Ammon's horn (tissue), 1 donor: ENCODE measurements at regions not wholly inside any gene's neighbourhood (a gene's known extent, or its start where the extent isn't known, plus 50 kb on each side); places are given as distances from the start of the nearest gene placed in this dataset.
"Not testable (repeated sequence)": the region's sequence is repeated elsewhere in the genome, so short reads cannot be mapped to it uniquely, and the experiment has no call there.

Experiments used
- DNase-seq: peaks from one replicate; pipeline ENCODE4 v3.0.0-alpha.2; 2016; ENCODE audit warnings: low spot score

DNA sequence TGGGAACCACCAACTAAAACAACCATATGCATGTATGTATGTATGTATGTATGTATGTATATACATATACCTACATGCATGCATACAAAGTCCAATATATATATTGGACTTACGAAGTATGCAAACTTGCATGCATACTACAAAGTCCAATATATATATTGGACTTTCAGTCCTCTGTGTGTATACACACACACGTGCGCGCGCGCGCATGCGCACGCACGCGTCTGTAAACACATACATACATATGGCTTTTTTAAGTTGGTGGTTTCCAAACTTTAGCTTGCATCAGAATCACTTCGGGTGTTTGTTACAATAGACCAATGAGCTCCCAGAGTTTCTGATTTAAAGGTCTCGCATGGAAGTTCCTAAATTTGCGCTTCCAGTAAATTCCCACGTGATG is 197.5 kb upstream of the C1orf87 start:
- DNase-seq = no peak

DNA sequence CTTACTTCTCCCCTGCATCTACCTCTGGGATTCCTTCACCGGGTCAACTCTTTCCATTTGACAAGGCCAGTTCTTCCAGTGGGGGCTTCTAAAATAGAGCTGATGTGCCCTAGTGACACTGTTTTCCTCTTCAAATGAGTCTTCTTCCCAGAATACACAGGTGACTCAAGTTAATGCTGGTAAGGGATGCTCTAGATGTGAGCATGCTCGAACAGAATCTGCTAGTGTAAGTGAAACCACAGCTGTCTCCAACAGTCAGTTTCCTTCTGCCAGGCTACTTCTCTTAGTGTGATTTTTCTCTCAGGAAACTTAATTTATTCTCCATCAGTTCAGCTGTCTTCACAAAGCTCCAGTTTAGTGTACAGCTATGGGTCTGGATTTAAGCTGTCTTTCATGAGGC is 194.9 kb upstream of the C1orf87 start:
- no peak for DNase-seq

DNA sequence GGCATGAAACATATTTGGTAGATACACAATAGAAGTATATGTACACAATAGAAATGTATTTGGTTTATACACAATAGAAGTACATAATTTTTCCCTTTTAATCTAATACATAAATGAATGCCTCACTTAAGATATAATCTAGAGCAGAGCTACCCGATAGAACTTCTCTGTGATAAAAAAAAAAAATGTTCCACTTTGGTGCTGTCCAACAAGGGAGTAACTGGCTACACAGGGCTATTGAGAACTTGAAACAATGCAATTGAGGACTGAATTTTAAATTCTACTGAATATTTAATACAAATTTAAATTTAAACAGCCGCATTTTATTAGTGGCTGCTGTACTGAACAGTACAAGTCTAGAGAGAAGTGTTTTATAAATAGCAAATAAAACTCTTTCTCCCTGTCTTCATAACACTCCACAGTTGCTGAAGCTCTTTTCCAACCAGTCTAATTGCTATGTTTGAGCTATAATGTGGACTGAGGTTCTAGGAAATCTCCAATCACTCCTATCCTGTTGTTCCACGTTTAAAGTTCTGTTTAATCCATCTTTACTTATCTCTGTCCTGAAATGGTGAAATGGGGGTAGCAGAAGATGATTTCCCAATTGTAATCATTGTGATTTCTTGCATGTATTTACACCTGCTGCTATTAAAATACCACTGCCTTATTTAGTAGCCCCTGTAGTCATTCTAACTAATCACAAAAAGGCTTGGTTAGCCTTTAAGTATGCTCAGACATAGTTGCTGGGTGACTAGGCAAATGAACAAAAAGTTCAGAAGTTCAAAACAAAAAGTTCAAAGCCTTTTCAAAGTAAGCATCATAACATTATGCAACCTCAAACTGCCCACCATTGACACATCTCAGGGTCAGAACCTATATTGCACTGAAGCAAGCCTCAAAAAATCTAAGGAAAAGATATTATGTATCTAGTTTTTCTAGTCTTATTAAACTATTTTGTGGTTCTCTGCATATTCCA is 192.3 kb upstream of the C1orf87 start:
- DNase-seq = no peak

DNA sequence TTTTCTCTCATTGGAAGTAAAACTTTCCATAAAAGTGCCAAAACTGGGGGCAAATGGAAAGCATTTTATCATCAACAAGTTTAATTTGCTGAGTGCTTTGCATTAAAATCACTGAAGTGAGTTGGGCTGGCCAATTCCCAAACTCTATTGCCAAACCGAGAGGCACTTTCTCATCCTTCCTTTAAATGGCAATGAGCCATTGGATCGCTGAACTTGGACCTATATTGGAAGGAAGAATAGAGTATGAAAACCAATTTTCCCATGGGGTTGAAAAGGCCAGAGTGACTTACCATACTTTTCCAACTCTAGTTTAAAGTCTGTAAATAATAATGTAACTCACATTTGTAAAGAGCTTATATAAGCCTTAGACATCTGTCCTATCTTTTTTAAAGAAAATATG is 189.1 kb upstream of the C1orf87 start:
- no peak for DNase-seq

DNA sequence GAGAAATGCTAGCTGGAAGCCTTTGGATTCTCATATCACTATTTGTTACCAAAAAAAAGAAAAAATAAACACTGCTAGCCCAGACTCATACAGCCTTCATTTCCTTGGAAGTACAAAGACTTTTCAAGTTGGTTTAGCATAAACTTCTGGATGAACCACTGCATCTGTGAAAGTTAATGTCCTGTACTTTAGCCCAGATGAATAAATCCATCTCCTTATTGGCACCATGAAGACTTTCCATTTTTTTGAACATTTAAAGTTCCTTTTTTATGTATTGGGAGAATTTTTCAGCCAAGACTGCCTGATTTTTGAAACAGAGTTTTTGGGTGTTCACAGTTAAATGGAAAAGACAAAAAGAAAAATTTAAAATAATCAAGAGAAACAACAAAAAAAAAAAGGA is 184.0 kb upstream of the C1orf87 start:
- DNase-seq = no peak

DNA sequence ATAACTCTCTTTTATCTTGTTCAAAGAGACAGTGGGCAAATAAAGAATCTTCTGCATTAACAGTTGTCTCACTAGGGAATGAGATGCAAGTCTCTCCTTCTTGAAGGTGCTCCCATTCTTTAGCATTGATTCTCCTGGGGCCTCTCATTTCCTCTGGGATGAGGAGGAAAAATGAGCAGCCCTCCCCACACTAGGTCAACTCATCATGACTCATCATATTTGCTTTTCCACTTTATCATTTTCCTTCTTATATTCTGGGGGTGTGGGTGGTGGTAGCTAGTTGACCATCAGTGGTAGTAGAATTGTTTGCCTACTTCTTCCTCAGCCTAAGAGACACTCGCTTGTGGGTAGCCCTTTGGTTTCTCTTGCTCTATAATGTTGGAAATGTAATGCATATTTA is 182.0 kb upstream of the C1orf87 start:
- no peak for DNase-seq

DNA sequence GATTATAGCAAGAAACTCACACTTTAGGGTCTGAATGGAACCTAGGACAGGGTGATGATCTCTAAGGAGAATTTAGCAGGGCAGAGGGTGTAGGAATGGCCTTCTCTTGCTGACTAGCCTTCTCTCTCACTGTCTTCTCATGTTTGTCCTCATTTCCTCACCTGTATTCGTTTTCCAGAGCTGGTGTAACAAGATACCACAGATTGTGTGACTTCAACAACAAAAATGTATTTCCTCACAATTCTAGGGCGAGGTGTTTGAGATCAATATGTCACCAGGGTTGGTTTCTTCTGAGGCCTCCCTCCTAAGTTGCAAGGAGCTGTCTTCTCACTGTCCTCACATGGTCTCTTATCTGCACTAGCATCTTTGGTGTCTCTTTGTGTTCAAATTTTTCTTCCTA is 177.9 kb upstream of the C1orf87 start:
- DNase-seq = no peak

DNA sequence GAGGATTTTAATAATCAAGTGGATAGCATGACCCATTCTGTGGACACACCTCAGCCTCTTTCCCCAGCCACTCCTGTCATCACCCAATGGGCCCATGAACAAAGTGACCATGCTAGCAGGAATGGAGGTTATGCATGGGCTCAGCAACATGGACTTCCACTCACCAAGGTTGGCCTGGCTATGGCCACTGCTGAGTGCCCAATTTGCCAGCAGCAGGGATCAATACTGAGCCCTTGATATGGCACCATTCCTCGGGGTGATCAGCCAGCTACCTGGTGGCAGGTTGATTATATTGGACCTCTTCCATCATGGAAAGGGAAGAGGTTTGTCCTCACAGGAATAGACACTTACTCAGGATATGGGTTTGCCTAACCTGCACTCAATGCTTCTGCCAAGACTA is 173.9 kb upstream of the C1orf87 start:
- DNase-seq = not testable (repeated sequence)

DNA sequence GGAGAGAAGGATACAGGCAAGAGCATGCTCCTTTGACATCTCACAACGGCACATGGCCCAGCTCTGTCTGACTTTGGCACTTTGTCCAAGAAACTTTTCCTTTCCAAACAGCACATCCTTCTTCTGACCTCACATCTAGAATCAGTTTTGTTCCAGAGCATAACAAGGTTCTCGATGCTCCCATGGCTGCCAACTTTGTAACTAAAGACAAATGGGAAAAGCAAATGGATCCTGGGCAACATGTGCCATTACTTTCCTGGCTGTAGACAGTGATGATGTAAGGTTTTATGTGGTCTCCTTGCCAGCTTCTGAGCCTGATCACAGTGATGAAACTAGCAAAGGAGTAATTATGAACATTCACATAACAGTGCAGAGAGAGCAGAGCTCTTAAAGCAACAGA is 171.8 kb upstream of the C1orf87 start:
- peak; percentile 20 for DNase-seq

DNA sequence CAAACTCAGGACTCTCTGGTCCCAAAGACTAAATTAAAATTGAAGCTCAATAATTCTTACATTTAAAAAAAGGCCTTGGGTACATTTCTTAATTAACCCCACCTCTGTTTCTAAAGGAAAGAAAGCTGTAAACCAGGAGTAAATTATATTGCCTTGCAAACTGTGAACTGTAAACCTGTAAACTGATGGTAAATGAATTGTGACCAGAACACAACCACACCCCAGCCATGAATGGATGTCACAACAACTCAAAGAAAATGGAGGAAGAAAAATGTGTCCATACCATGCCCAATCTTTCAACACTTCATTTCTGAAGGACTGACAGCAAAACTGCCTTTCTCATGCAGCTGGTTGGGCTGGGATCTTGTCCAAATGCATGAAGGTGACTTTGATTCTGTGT is 171.3 kb upstream of the C1orf87 start:
- DNase-seq = no peak

DNA sequence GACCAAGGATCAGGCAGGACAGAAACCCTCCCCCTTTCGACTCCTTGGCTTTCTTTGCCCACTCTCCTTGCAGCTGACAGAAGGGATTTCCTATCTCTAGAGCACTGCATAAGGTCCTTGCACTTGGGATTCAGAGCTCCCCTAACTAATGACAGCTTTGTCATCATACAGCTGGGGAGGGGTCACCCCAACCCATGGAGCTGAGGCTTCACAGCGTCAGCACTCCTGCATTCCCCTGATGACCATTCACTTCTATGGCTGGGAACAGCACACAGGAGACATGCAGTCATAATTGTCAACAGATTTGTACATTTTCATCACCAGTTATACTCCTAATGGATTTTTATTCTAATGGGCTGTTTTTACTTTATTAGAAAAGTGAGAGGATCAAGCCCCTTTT is 161.7 kb upstream of the C1orf87 start:
- no peak for DNase-seq

DNA sequence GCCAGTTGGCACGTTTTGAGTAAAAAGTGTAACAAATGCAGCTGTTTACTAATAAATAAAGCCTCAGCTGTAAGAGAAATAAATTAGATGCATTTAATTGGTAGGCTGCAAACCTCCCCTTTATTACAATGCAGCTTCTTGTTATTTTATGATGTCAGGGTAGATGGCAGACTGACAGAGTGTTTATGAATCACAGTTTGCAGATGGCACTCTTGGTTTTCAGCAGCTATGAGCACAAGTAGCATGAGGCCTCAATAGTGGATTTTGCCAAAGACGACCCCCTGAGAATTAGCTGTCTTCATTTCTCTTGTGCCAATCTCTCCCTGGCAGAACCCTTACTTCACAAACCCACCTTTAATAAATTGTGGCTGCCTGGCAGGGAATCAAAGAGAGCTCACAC is 161.2 kb upstream of the C1orf87 start:
- DNase-seq = peak; percentile 42

DNA sequence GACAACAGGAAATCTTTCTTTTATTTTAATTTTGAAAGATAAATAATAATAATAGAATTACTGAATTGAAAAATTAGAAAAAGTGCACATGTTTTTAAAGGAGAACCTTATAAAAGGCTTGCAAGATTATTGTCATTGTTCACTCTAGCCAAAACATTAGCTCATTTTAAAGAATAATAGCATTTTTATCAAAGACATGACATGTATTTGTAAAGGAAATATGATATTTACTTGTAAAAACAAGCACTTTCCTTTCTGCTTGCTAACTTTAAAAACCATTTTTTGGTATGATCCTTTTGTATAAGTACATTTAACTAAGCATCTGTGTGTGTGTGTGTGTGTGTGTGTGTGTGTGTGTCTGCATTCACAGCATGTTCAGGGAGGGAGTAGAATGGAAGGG is 156.3 kb upstream of the C1orf87 start:
- DNase-seq = no peak

DNA sequence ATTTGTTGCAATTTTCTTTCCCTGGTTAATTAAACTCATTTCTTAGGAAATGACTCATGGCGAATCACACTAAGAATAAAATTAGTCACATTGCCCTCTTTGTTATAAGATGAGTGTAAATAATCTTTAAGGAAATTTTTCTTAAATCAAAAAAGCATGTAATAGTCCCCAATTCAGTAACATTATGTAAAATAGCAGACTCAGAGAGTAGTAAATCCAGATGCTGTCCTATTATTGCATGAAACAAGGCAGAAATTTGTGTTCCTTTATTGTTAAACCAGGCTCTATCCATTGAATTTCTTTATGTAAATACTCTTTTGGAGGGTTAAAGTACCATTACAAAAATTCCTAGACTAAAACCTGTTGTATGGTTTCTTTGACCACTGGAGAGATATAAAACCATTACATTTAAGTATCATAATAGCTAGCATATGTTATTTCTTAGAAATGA is 154.5 kb upstream of the C1orf87 start:
- no peak for DNase-seq

DNA sequence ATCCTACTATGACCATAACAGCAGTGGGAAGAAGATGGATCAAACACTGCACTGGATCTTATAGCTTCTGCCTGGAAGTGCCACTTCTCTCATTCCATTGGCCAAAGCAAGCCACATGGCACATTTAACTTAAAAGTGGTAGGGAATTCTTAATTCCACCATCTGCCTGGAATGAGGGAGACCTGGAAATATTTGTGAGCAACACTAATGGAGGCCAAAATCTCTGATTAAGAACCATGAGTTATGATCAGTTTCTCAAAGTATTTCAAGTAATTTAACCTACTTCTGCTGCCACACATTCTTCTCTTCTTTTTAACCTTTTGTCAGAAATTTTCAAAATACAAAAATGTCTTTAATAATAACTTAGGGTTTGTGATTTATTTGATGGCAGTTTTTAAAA is 154.0 kb upstream of the C1orf87 start:
- DNase-seq = no peak

DNA sequence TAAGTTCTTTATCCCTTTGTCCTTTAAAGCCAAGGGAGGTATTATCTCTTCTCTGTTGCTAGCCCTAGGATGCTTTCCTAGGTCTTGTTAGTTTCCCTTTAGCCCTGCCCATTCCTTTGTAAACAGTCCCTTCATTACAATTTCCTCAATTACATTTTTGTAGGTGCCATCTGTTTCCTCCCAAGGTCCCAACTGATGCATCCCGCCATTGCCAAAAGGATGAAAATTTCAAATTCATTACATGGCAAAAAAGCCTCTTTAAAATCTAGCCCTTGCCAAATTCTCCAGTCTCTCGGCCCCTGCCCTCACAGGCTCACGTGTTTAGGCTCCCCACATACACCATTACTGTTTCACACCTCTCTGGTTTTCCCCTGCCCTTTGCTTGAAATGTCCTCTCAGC is 151.9 kb upstream of the C1orf87 start:
- DNase-seq = no peak

DNA sequence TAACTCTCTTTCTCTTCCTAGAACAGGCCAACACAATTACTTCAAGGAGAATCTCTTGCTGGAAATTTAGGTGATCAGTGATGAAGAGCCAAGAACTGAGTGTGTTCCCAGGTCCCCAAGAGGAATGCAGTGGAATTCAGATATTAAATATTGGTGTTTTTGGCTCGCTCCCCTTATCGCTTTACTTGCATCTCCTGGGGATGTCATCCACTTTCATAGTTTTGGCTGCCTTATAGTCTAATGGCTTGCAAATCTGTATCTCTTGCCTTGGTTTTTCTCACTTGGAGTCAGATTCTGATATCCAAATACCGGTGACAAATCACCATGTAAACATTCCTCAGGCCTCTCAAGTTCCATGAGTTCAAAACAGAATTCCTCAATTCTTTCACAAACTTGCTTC is 151.0 kb upstream of the C1orf87 start:
- no peak for DNase-seq

DNA sequence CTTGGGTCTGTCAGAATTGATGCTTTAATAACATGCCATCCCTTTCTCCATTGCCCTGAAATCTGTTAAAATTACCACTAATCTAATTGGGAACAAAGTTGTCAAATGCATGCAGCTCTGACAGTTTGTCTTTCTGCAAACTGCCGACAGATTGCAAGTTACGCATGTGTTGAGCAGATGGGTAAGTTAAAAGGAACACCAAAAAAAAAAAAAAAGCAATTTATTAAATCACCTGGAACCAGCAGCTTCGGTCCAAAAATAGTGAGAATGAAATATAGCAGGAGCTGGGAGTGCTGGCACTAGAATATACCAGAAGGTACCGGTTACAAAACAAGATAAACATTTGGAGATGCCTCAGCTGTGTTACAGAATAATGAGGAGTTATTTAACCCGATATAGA is 149.6 kb upstream of the C1orf87 start:
- peak; percentile 36 for DNase-seq

DNA sequence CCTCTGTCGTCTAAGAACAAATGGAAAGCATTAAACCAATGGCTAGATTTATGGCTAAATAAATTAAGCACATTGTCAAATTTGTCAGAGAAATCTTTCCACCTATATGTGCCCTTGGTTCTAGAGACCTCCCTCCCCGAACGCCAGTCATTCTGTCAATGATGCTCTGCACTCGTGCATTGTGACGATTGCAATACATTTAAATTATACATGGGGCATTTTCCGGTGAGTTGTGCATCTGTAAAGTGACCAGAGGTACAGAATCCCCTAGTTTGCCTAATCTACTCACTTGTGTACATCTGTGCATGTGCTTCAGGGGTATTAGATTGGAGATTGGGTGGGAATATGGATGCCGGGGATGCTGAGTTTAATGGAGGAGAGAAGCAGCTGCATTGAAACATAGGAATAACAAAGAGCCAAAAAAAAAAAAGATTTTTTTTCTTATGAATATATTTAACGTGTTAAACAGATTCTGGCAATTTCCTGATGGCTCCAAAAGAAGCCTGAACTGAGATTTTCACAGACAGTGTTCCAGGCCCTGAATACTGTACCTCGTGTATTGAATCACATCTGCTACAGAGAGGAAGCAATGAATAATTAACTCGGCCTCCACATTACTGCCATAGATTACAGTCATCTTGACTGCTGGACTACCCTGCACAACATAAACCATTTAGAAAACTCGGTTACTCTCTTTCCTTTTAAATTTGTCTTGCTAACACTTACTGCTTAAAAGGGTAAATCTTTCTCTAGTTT is 149.0 kb upstream of the C1orf87 start:
- DNase-seq = peak; percentile 9

DNA sequence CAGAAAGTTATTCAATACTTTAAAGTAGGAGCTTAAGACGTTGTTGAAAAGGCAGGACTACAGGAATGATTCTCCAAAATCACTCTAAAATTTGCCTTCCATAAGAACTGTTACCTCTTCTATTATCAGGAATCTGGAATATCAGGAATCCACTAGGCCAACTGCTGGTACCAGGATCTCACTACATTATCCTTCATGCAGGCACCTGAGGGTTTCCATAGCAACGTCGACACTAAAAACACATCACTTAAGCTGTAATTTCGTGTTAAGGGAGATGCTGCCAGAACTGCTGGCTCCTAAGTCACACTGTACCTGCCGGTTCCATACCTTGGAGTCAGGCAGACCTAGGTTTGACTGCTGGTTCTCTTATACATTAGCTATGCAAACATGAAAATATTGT is 139.7 kb upstream of the C1orf87 start:
- no peak for DNase-seq

DNA sequence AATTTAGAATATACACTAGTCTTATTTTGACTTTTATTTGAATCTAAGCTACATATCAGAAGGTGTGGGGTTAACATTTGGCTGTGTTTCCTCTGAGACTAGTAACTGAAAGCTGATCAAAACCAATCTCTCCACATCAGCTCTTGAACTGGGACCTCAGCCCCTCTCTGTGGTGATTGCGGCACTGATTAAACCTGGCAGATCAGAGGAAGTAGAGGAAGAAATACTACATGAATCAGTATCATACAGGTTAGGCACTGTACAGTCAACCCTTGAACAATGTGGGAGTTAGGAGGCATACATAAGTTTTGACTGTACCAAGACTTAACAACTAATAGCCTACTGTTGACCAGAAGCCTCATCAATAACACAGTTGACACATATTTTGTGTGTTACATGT is 122.5 kb upstream of the C1orf87 start:
- no peak for DNase-seq

DNA sequence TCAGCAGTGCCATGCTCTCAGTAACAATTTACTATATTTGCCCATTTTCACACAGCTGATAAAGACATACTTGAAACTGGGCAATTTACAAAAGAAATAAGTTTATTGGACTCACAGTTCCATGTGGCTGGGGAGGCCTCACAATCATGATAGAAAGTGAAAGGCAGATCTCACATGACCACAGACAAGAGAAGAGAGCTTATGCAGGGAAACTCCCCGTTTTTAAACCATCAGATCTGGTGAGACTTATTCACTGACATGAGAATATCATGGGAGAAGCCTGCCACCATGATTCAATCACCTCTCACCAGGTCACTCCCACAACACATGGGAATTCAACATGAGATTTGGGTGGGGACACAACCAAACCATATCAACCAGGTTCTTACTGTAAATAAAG is 112.1 kb upstream of the C1orf87 start:
- DNase-seq = no peak

DNA sequence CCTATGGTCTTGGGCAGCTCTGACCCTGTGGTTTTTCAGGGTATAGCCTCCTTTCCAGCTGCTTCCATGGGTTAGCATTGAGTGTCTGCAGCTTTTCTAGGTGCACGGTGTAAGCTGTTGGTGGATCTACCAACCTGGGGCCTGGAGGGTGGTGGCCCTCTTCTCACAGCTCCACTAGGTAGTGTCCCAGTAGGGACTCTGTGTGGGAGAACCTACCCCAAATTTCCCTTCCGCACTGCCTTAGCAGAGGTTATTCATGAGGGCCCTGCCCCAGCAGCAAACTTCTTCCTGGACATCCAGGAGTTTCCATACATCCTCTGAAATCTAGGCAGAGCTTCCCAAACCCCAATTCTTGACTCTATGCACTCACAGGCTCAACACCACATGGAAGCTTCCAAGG is 111.0 kb upstream of the C1orf87 start:
- no peak for DNase-seq
